Upper lobe of left lung (tissue), 6 donors: ENCODE measurements at regions not wholly inside any gene's neighbourhood (a gene's known extent, or its start where the extent isn't known, plus 50 kb on each side); places are given as distances from the start of the nearest gene placed in this dataset.

Experiments
- ATAC-seq, 2 donors: fragments of 200-7000 bp; cut with Tn5 transposase; one replicate each; pipeline ENCODE4 v1.9.1; 2022; ENCODE audit warnings: mild to moderate bottlenecking in 2 of 2, moderate library complexity in 2 of 2; ENCODE audit not compliant: low FRiP score in 2 of 2
- DNase-seq, 2 donors: peaks; one replicate each; pipeline ENCODE4 v3.0.0-alpha.2; 2019 to 2020
- H3K27ac ChIP-seq, 4 donors: fragments of 200-600 bp; sonication (generic); one replicate each; pipeline ENCODE4 v1.5.1; 2016 to 2019
- H3K27me3 ChIP-seq, 4 donors: fragments of 200-600 bp; sonication (generic); one replicate each; pipeline ENCODE4 v1.5.1; 2017 to 2019
- H3K36me3 ChIP-seq, 4 donors: fragments of 200-600 bp; sonication (generic); one replicate each; pipeline ENCODE4 v1.5.1; 2016 to 2019
- H3K4me1 ChIP-seq, 4 donors: fragments of 200-600 bp; sonication (generic); one replicate each; pipeline ENCODE4 v1.5.1; 2018 to 2019
- H3K4me3 ChIP-seq, 4 donors: fragments of 200-600 bp; sonication (generic); one replicate each; pipeline ENCODE4 v1.5.1; 2017 to 2019; ENCODE audit warnings: mild to moderate bottlenecking in 2 of 4, moderate library complexity in 1 of 4
- H3K9me3 ChIP-seq, 4 donors: fragments of 200-600 bp; sonication (generic); one replicate each; pipeline ENCODE4 v1.5.1; 2018 to 2019
- CTCF ChIP-seq, 6 experiments: fragments of 450-650 bp in 4 of 6; fragments of 200-600 bp in 2 of 6; sonication (generic) in 2 of 6; IDR thresholded peaks; one replicate each; pipeline ENCODE4 v1.5.1; 2016 to 2019; ENCODE audit warnings: antibody characterized with exemption in 6 of 6
- EP300 ChIP-seq, 4 donors: sonication (generic); formaldehyde crosslinking; IDR thresholded peaks; one replicate each; pipeline ENCODE4 v1.5.1; 2017; ENCODE audit warnings: antibody characterized with exemption in 4 of 4, control low read depth in 2 of 4
- POLR2A ChIP-seq, 4 donors: fragments of 450-650 bp; IDR thresholded peaks; one replicate each; pipeline ENCODE4 v1.5.1; 2016 to 2017; ENCODE audit warnings: antibody characterized with exemption in 4 of 4, mild to moderate bottlenecking in 2 of 4
- POLR2AphosphoS5 ChIP-seq, 2 donors: sonication (generic); formaldehyde crosslinking; IDR thresholded peaks; one replicate each; pipeline ENCODE4 v1.5.1; 2017; ENCODE audit warnings: antibody characterized with exemption in 2 of 2
- WGBS, 2 donors: methylation state at CpG; one replicate each; pipeline ENCODE4 v1.1.5; 2017 to 2018; 5-methylcytosine and 5-hydroxymethylcytosine counted together
- donor health status: DM: no; HTN: no; CAD: no; lungs with moderate emphysema.
- donor health status: DM: no; HTN: yes; CAD: no; lungs with severe emphysema.

- WGBS, 2 donors, result 48 to 49% methylated on average over 1 of the region's 1 CpG
- Histone ChIP-seq H3K27me3 (no peaks in the 10 kb centered on the region), H3K4me1 (no peaks in the 10 kb centered on the region), H3K27ac (no peak overlapping the region), H3K4me3 (no peak overlapping the region), H3K36me3 (no peaks in the 10 kb centered on the region), H3K9me3 (no peaks in the 10 kb centered on the region)
- DNase-seq (no peak), ATAC-seq (no peak)
- no peak for TF ChIP-seq POLR2A (IDR thresholded peaks at IDR 0.05)
- no peak for TF ChIP-seq CTCF (IDR thresholded peaks at IDR 0.05)
- TF ChIP-seq EP300 (IDR thresholded peaks at IDR 0.05), result no peak
- no peak for TF ChIP-seq POLR2AphosphoS5 (IDR thresholded peaks at IDR 0.05)
These were observed 207.6 kb upstream of the LUZP2 start for GRCh38 chr11:24289301-24289700.

DNA sequence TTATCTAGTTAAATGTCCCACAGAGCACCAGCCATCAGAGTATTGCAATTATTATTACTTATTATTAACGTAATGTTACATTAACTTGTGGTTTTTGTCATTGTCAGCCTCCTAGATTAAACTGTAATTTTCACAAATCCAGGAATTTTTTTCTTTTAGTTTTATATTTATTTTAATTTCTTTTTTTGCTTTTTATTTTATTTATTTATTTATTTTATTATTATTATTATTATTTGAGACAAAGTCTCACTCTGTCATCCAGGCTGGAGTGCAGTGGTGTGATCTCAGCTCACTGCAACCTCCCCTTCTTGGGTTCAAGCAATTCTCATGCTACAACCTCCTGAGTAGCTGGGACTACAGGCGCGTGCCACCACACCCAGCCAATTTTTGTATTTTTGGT lies 202.9 kb upstream of the LUZP2 start:
- ATAC-seq (no peak), DNase-seq (no peak)
- H3K4me3 ChIP-seq, result no peak overlapping the region
- H3K27me3 ChIP-seq, result no peaks in the 10 kb centered on the region
- 95 to 99% methylated on average over 3 of the region's 3 CpGs for WGBS, 2 donors
- no peaks in the 10 kb centered on the region for H3K36me3 ChIP-seq
- TF ChIP-seq EP300 (IDR thresholded peaks at IDR 0.05), result no peak
- no peak for TF ChIP-seq POLR2AphosphoS5 (IDR thresholded peaks at IDR 0.05)
- no peak for TF ChIP-seq POLR2A (IDR thresholded peaks at IDR 0.05)
- TF ChIP-seq CTCF (IDR thresholded peaks at IDR 0.05), result no peak
- no peak overlapping the region for H3K27ac ChIP-seq
- H3K4me1 ChIP-seq, result no peaks in the 10 kb centered on the region
- H3K9me3 ChIP-seq, result no peaks in the 10 kb centered on the region

DNA sequence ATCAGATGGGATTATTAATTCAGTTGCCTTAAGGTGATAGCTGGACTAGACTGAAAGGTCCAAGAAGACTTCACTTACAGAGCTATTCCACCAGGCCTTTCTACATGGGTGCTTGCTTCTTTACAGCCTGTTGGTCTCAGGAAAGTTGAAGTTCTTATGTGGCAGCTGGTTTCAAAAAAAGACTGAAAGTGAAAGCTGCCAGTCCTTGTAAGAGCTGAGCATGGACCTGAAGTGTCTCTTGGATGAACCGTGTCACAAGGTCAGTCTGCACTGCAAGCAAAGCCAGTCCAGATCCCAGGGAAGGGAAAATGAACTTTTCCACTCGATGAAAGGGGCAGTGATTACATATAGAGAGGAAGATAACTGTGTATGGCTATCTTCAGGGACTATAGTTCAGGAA lies 201.5 kb upstream of the LUZP2 start:
- TF ChIP-seq EP300 (IDR thresholded peaks at IDR 0.05) (no peak), POLR2A (IDR thresholded peaks at IDR 0.05) (no peak), CTCF (IDR thresholded peaks at IDR 0.05) (no peak), POLR2AphosphoS5 (IDR thresholded peaks at IDR 0.05) (no peak)
- ATAC-seq (no peak), DNase-seq (peak in 1 of 2 donors; percentile 31)
- Histone ChIP-seq H3K9me3 (no peaks in the 10 kb centered on the region), H3K27me3 (no peaks in the 10 kb centered on the region), H3K4me3 (no peak overlapping the region), H3K27ac (no peak overlapping the region), H3K36me3 (no peaks in the 10 kb centered on the region), H3K4me1 (no peaks in the 10 kb centered on the region)
- WGBS, 2 donors, result 21 to 44% methylated on average over 2 of the region's 2 CpGs

DNA sequence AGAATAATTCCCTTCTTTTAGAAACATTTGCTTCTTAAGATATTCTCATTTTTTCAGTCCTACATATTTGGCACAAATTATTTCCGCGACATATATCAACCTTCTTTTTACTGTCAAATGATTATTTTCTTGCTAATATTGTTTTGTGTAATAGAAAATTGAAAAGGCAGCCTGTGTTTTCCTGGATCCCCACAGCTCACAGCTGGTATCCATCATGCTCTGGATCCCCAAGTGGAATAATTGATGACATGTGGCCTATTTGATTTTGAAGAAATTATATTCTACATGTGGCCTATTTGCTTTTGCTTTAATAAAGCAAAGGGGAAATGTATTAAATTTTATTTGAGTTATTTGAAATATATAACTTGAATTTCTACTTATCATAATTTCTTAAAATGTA lies 199.4 kb upstream of the LUZP2 start:
- Histone ChIP-seq H3K27me3 (no peaks in the 10 kb centered on the region), H3K36me3 (no peaks in the 10 kb centered on the region), H3K9me3 (no peaks in the 10 kb centered on the region), H3K4me1 (no peaks in the 10 kb centered on the region), H3K27ac (no peak overlapping the region), H3K4me3 (no peak overlapping the region)
- DNase-seq (no peak), ATAC-seq (no peak)
- TF ChIP-seq POLR2A (IDR thresholded peaks at IDR 0.05), result no peak
- no peak for TF ChIP-seq EP300 (IDR thresholded peaks at IDR 0.05)
- TF ChIP-seq CTCF (IDR thresholded peaks at IDR 0.05), result no peak
- WGBS, 2 donors, result 93 to 94% methylated on average over 2 of the region's 2 CpGs

DNA sequence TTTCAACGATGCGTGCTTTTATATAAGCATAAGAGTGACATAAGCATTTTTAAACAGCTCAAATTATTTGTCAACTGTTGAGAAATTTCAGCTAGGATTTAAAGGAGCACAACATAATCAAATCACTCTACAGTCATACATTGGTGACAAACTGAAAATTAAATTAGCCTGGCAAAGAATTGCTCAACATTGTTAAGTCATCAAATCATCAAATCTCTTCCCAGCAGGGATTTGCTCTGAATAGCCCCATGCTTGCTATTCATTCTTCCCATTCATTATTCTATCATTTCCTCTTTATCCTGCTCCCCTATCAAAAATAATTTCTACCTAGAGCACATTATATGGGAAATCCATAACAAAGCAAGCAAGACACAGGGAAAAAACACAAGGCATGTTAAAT lies 198.7 kb upstream of the LUZP2 start:
- TF ChIP-seq EP300 (IDR thresholded peaks at IDR 0.05), result no peak
- TF ChIP-seq POLR2AphosphoS5 (IDR thresholded peaks at IDR 0.05), result no peak
- no peak for TF ChIP-seq POLR2A (IDR thresholded peaks at IDR 0.05)
- DNase-seq (no peak), ATAC-seq (no peak)
- Histone ChIP-seq H3K27ac (no peak overlapping the region), H3K4me1 (no peaks in the 10 kb centered on the region), H3K27me3 (no peaks in the 10 kb centered on the region), H3K9me3 (no peaks in the 10 kb centered on the region), H3K36me3 (no peaks in the 10 kb centered on the region), H3K4me3 (no peak overlapping the region)
- 86 to 88% methylated on average over 2 of the region's 2 CpGs for WGBS, 2 donors
